ENCODE measurements at regions not wholly inside any gene's neighbourhood (a gene's known extent, or its start where the extent isn't known, plus 50 kb on each side); places are given as distances from the start of the nearest gene placed in this dataset.

GRCh38 chr2:193222454-193222853, 1027.7 kb upstream of the TMEFF2 start:
- H3K4me3 ChIP-seq (ENCODE audit: low read depth, low read length, poor library complexity, severe bottlenecking) = no peak overlapping the region
- H3K27ac ChIP-seq (ENCODE audit: low read depth, low read length, poor library complexity, severe bottlenecking) = no peak overlapping the region
- H3K9me3 ChIP-seq (ENCODE audit: low read depth, low read length, poor library complexity, severe bottlenecking) = peaks cover 3% of the 10 kb centered on the region
- ChIA-PET POLR2A (ENCODE audit: low non-redundant PET) (no interaction called here), CTCF (no interaction called here)
- no peaks in the 10 kb centered on the region for H3K27me3 ChIP-seq (replicated peaks; ENCODE audit: insufficient read depth, low read depth, low read length, poor library complexity)
- H3K36me3 ChIP-seq (ENCODE audit: insufficient read depth, low read length, poor library complexity, severe bottlenecking) = no peaks in the 10 kb centered on the region
- intact Hi-C loops (cut with micrococcal nuclease; ENCODE audit: unreplicated experiment) = no loop called here
- no peak for TF ChIP-seq EZH2 (IDR thresholded peaks at IDR 0.05; ENCODE audit: borderline replicate concordance, low read depth, low read length, poor library complexity, severe bottlenecking)
- no peak for TF ChIP-seq CTCF (conservative IDR thresholded peaks at IDR 0.05; ENCODE audit: low read depth, low read length)
- BruUV-seq (replicated peaks) = no TSS peak
- H3K4me1 ChIP-seq (ENCODE audit: insufficient read depth, low read length, poor library complexity, severe bottlenecking) = no peaks in the 10 kb centered on the region
- DNase-seq (ENCODE audit: low spot score) = no peak

GRCh38 chr2:193219413-193219812, 1024.7 kb upstream of the TMEFF2 start:
- H3K9me3 ChIP-seq (ENCODE audit: low read depth, low read length, poor library complexity, severe bottlenecking) = no peaks in the 10 kb centered on the region
- no peaks in the 10 kb centered on the region for H3K4me1 ChIP-seq (ENCODE audit: insufficient read depth, low read length, poor library complexity, severe bottlenecking)
- DNase-seq (ENCODE audit: low spot score) = no peak
- no peaks in the 10 kb centered on the region for H3K27me3 ChIP-seq (replicated peaks; ENCODE audit: insufficient read depth, low read depth, low read length, poor library complexity)
- TF ChIP-seq EZH2 (IDR thresholded peaks at IDR 0.05; ENCODE audit: borderline replicate concordance, low read depth, low read length, poor library complexity, severe bottlenecking) = no peak
- no peak for TF ChIP-seq CTCF (conservative IDR thresholded peaks at IDR 0.05; ENCODE audit: low read depth, low read length)
- ChIA-PET CTCF (no interaction called here), POLR2A (ENCODE audit: low non-redundant PET) (no interaction called here)
- H3K4me3 ChIP-seq (ENCODE audit: low read depth, low read length, poor library complexity, severe bottlenecking) = no peak overlapping the region
- H3K36me3 ChIP-seq (ENCODE audit: insufficient read depth, low read length, poor library complexity, severe bottlenecking) = no peaks in the 10 kb centered on the region
- BruUV-seq (replicated peaks) = no TSS peak
- intact Hi-C loops (cut with micrococcal nuclease; ENCODE audit: unreplicated experiment) = no loop called here
- no peak overlapping the region for H3K27ac ChIP-seq (ENCODE audit: low read depth, low read length, poor library complexity, severe bottlenecking)

GRCh38 chr2:193201583-193201982, 1006.9 kb upstream of the TMEFF2 start:
- DNase-seq (ENCODE audit: low spot score) = no peak
- CTCF ChIA-PET = no interaction called here
- TF ChIP-seq EZH2 (IDR thresholded peaks at IDR 0.05; ENCODE audit: borderline replicate concordance, low read depth, low read length, poor library complexity, severe bottlenecking) = no peak
- TF ChIP-seq CTCF (conservative IDR thresholded peaks at IDR 0.05; ENCODE audit: low read depth, low read length) = no peak

More at GRCh38 chr2:193201583-193201982, 1006.9 kb upstream of the TMEFF2 start:
- Histone ChIP-seq H3K9me3 (ENCODE audit: low read depth, low read length, poor library complexity, severe bottlenecking) (no peaks in the 10 kb centered on the region), H3K36me3 (ENCODE audit: insufficient read depth, low read length, poor library complexity, severe bottlenecking) (no peaks in the 10 kb centered on the region), H3K4me1 (ENCODE audit: insufficient read depth, low read length, poor library complexity, severe bottlenecking) (no peaks in the 10 kb centered on the region), H3K27me3 (replicated peaks; ENCODE audit: insufficient read depth, low read depth, low read length, poor library complexity) (no peaks in the 10 kb centered on the region), H3K27ac (ENCODE audit: low read depth, low read length, poor library complexity, severe bottlenecking) (no peak overlapping the region), H3K4me3 (ENCODE audit: low read depth, low read length, poor library complexity, severe bottlenecking) (no peak overlapping the region)
- intact Hi-C loops (cut with micrococcal nuclease; ENCODE audit: unreplicated experiment) = no loop called here
- POLR2A ChIA-PET (ENCODE audit: low non-redundant PET) = no interaction called here
- no TSS peak for BruUV-seq (replicated peaks)
